AG04449 (cell line): ENCODE measurements at regions not wholly inside any gene's neighbourhood (a gene's known extent, or its start where the extent isn't known, plus 50 kb on each side); places are given as distances from the start of the nearest gene placed in this dataset.

Experiments used
- CTCF ChIA-PET: fragments of 350-600 bp; formaldehyde crosslinking; extraction: SDS; loops from one replicate; lab custom pipeline; 2021; ENCODE audit warnings: antibody characterized with exemption; lab: Yijun Ruan, JAX
- POLR2A ChIA-PET: fragments of 400-600, 350-600 bp; formaldehyde crosslinking; extraction: SDS; loops from one replicate; lab custom pipeline; 2020; ENCODE audit warnings: antibody characterized with exemption, inconsistent platforms; lab: Yijun Ruan, JAX
- DNase-seq: peaks from one replicate; pipeline ENCODE4 v3.0.0-alpha.2; 2010; ENCODE audit warnings: low read depth, low spot score
- H3K4me3 ChIP-seq: 2 replicates; pipeline ENCODE4 v1.5.1; 2011; ENCODE audit warnings: low read depth, mild to moderate bottlenecking, control low read depth, low read length
- TF ChIP-seq, protein P1 (sequence below): IDR thresholded peaks from one replicate; pipeline ENCODE4 v1.5.1; 2011; ENCODE audit warnings: mild to moderate bottlenecking, moderate library complexity, low read length, control low read depth, inconsistent platforms; ENCODE audit not compliant: insufficient read depth; ENCODE audit errors: missing control alignments

DNA sequence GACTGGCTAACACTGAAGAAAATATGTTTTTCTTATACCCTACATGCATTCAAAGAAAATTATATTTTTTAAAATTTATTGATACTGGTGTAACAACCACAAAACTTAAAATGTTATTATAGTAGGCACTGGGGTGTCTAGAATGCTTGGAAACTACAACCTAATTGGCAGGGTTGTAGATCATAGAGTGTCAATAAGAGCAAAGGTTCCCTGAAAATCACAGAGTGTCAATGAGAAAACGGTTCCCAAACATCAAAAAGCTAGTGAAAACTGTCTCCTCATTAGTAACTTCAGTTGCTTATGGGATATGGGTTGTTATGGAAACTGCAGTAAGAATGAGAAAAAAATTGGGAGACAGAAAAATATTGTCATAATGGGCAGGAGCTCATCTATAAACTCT is 214.4 kb upstream of the CCNG1 start:
- TF ChIP-seq, protein P1, sequence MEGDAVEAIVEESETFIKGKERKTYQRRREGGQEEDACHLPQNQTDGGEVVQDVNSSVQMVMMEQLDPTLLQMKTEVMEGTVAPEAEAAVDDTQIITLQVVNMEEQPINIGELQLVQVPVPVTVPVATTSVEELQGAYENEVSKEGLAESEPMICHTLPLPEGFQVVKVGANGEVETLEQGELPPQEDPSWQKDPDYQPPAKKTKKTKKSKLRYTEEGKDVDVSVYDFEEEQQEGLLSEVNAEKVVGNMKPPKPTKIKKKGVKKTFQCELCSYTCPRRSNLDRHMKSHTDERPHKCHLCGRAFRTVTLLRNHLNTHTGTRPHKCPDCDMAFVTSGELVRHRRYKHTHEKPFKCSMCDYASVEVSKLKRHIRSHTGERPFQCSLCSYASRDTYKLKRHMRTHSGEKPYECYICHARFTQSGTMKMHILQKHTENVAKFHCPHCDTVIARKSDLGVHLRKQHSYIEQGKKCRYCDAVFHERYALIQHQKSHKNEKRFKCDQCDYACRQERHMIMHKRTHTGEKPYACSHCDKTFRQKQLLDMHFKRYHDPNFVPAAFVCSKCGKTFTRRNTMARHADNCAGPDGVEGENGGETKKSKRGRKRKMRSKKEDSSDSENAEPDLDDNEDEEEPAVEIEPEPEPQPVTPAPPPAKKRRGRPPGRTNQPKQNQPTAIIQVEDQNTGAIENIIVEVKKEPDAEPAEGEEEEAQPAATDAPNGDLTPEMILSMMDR = no peak
- no peak for DNase-seq
- CTCF ChIA-PET = no interaction called here
- H3K4me3 ChIP-seq = no peak overlapping the region
- POLR2A ChIA-PET = no interaction called here

GRCh38 chr5:163244445-163244987 is 192.9 kb upstream of the CCNG1 start:
- ChIA-PET POLR2A (no interaction called here), CTCF (no interaction called here)
- TF ChIP-seq, protein P1 = no peak
- no peak for DNase-seq
- no peak overlapping the region for H3K4me3 ChIP-seq

GRCh38 chr5:163245584-163245983 is 191.8 kb upstream of the CCNG1 start:
- TF ChIP-seq, protein P1 = no peak
- POLR2A ChIA-PET = no interaction called here
- CTCF ChIA-PET = no interaction called here
- no peak overlapping the region for H3K4me3 ChIP-seq
- DNase-seq = no peak

DNA sequence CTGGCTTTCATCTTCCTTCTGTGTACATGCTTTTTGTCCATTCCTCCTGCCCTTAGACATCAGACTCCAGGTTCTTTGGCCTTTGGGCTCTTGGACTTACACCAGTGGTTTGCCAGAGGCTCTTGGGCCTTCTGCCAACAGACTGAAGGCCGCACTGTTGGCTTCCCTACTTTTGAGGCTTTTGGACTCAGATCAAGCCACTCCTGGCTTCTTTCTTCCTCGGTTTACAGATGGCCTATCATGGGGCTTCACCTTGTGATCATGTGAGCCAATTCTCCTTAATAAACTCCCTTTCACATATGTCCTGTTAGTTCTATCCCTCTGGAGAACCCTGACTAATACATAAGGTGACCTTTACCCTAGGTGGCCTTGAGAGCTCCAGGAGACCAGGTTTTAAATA is 189.1 kb upstream of the CCNG1 start:
- TF ChIP-seq, protein P1 = no peak
- ChIA-PET CTCF (no interaction called here), POLR2A (no interaction called here)
- H3K4me3 ChIP-seq = no peak overlapping the region
- no peak for DNase-seq

DNA sequence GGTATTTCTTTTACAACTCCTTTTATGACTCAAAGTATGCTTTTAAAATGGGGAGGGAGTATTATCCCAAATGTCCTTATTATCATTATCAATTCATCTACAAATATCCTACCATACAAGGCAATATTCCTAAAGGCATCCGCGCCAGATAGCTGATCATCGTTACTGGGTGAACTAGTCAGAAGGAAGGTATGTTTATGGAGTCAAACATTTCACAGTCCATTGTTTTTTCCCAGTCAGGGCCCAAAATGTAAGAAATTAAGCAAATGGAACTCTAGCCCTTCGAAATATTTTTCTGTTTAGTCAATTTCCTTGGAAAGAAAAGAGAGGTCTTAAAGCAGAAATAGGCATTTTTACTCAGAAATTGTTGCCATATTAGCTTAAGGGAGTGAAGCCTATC is 188.5 kb upstream of the CCNG1 start:
- no peak overlapping the region for H3K4me3 ChIP-seq
- TF ChIP-seq, protein P1 = no peak
- ChIA-PET CTCF (no interaction called here), POLR2A (no interaction called here)
- DNase-seq = peak; percentile 0

- DNase-seq = no peak
- POLR2A ChIA-PET = no interaction called here
- TF ChIP-seq, protein P1 = no peak
- CTCF ChIA-PET = no interaction called here
- H3K4me3 ChIP-seq = no peak overlapping the region
These were observed 184.4 kb upstream of the CCNG1 start for GRCh38 chr5:163252950-163253349.
